ENCODE measurements at regions not wholly inside any gene's neighbourhood (a gene's known extent, or its start where the extent isn't known, plus 50 kb on each side); places are given as distances from the start of the nearest gene placed in this dataset.

GRCh38 chrX:123088331-123088730 lies 95.7 kb upstream of the GRIA3 start:
- TF ChIP-seq, protein P1, sequence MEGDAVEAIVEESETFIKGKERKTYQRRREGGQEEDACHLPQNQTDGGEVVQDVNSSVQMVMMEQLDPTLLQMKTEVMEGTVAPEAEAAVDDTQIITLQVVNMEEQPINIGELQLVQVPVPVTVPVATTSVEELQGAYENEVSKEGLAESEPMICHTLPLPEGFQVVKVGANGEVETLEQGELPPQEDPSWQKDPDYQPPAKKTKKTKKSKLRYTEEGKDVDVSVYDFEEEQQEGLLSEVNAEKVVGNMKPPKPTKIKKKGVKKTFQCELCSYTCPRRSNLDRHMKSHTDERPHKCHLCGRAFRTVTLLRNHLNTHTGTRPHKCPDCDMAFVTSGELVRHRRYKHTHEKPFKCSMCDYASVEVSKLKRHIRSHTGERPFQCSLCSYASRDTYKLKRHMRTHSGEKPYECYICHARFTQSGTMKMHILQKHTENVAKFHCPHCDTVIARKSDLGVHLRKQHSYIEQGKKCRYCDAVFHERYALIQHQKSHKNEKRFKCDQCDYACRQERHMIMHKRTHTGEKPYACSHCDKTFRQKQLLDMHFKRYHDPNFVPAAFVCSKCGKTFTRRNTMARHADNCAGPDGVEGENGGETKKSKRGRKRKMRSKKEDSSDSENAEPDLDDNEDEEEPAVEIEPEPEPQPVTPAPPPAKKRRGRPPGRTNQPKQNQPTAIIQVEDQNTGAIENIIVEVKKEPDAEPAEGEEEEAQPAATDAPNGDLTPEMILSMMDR (IDR thresholded peaks at IDR 0.05; ENCODE audit: low read depth, low read length): no peak
- TF ChIP-seq EZH2phosphoT487 (IDR thresholded peaks at IDR 0.05; ENCODE audit: low read depth): no peak
